ENCODE measurements at regions not wholly inside any gene's neighbourhood (a gene's known extent, or its start where the extent isn't known, plus 50 kb on each side); places are given as distances from the start of the nearest gene placed in this dataset.
"Not testable (repeated sequence)": the region's sequence is repeated elsewhere in the genome, so short reads cannot be mapped to it uniquely, and the experiment has no call there.

- in situ Hi-C loops (cut with MboI; ENCODE audit: low pct_unique_long_range_greater_than_20kb in 2 of 9, low sequenced_read_pairs in 9 of 9, unreplicated experiment in 9 of 9): no loop called here
- no peak for ATAC-seq (replicated peaks in 6 of 8)
- H3K27ac ChIP-seq: no peak overlapping the region
- no peaks in the 10 kb centered on the region for H3K4me1 ChIP-seq (replicated peaks in 1 of 2)
- H3K4me3 ChIP-seq: no peak overlapping the region
- WGBS, 10 experiments: 26 to 92% (median 71%) methylated on average over 1 to 6 of the region's 8 CpGs; no CpG with 5 or more reads in 4 of the 10 experiments
Measured at GRCh38 chr9:32873131-32873530, 89.8 kb downstream of the TMEM215 start.

GRCh38 chr9:32873553-32873952 is 90.2 kb downstream of the TMEM215 start:
- in situ Hi-C loops (cut with MboI; ENCODE audit: low pct_unique_long_range_greater_than_20kb in 2 of 9, low sequenced_read_pairs in 9 of 9, unreplicated experiment in 9 of 9): no loop called here
- no peak for ATAC-seq (replicated peaks in 6 of 8)

GRCh38 chr9:32875242-32875641 is 91.9 kb downstream of the TMEM215 start:
- no peaks in the 10 kb centered on the region for H3K4me1 ChIP-seq (replicated peaks in 1 of 2)
- no peak overlapping the region for H3K4me3 ChIP-seq
- ATAC-seq (replicated peaks in 6 of 8): no peak
- in situ Hi-C loops (cut with MboI; ENCODE audit: low pct_unique_long_range_greater_than_20kb in 2 of 9, low sequenced_read_pairs in 9 of 9, unreplicated experiment in 9 of 9): no loop called here
- 50 to 100% (median 86%) methylated on average over 1 of the region's 1 CpG; no CpG with 5 or more reads in 7 of the 10 experiments for WGBS, 10 experiments
- H3K27ac ChIP-seq: no peak overlapping the region

More at GRCh38 chr9:32873553-32873952, 90.2 kb downstream of the TMEM215 start:
- 20 to 100% (median 64%) methylated on average over 1 to 2 of the region's 3 CpGs; no CpG with 5 or more reads in 4 of the 10 experiments for WGBS, 10 experiments
- H3K4me1 ChIP-seq (replicated peaks in 1 of 2): no peaks in the 10 kb centered on the region
- no peak overlapping the region for H3K4me3 ChIP-seq
- no peak overlapping the region for H3K27ac ChIP-seq

- Histone ChIP-seq H3K27ac (no peak overlapping the region), H3K4me3 (no peak overlapping the region), H3K4me1 (replicated peaks in 1 of 2) (no peaks in the 10 kb centered on the region)
- 0 to 83% (median 71%) methylated on average over 1 to 2 of the region's 3 CpGs; no CpG with 5 or more reads in 5 of the 10 experiments for WGBS, 10 experiments
- no peak for ATAC-seq (replicated peaks in 6 of 8)
- in situ Hi-C loops (cut with MboI; ENCODE audit: low pct_unique_long_range_greater_than_20kb in 2 of 9, low sequenced_read_pairs in 9 of 9, unreplicated experiment in 9 of 9): no loop called here
Measured at GRCh38 chr9:32875748-32876147, 92.4 kb downstream of the TMEM215 start.

- Histone ChIP-seq H3K4me1 (replicated peaks in 1 of 2) (no peaks in the 10 kb centered on the region), H3K27ac (no peak overlapping the region), H3K4me3 (no peak overlapping the region)
- in situ Hi-C loops (cut with MboI; ENCODE audit: low pct_unique_long_range_greater_than_20kb in 2 of 9, low sequenced_read_pairs in 9 of 9, unreplicated experiment in 9 of 9): no loop called here
- ATAC-seq (replicated peaks in 6 of 8): no peak
- WGBS, 10 experiments: 0 to 93% (median 58%) methylated on average over 1 to 3 of the region's 3 CpGs; no CpG with 5 or more reads in 2 of the 10 experiments
Measured at GRCh38 chr9:32877103-32877502, 93.8 kb downstream of the TMEM215 start.

- WGBS, 10 experiments: 16 to 81% (median 79%) methylated on average over 1 to 5 of the region's 6 CpGs; no CpG with 5 or more reads in 5 of the 10 experiments
- no peak for ATAC-seq (replicated peaks in 6 of 8)
Measured at GRCh38 chr9:32877639-32878217, 94.4 kb downstream of the TMEM215 start.

GRCh38 chr9:32879335-32879734 is 96.0 kb downstream of the TMEM215 start:
- no peak overlapping the region for H3K4me3 ChIP-seq
- WGBS, 10 experiments: 0 to 77% (median 40%) methylated on average over 1 to 5 of the region's 6 CpGs; no CpG with 5 or more reads in 1 of the 10 experiments
- H3K27ac ChIP-seq: no peak overlapping the region
- peak in 1 of 8 experiments; percentile 47 for ATAC-seq (replicated peaks in 6 of 8)
- in situ Hi-C loops (cut with MboI; ENCODE audit: low pct_unique_long_range_greater_than_20kb in 2 of 9, low sequenced_read_pairs in 9 of 9, unreplicated experiment in 9 of 9): no loop called here
- no peaks in the 10 kb centered on the region for H3K4me1 ChIP-seq (replicated peaks in 1 of 2)

More at GRCh38 chr9:32877639-32878217, 94.4 kb downstream of the TMEM215 start:
- H3K27ac ChIP-seq: no peak overlapping the region
- in situ Hi-C loops (cut with MboI; ENCODE audit: low pct_unique_long_range_greater_than_20kb in 2 of 9, low sequenced_read_pairs in 9 of 9, unreplicated experiment in 9 of 9): no loop called here
- H3K4me3 ChIP-seq: no peak overlapping the region
- H3K4me1 ChIP-seq (replicated peaks in 1 of 2): no peaks in the 10 kb centered on the region

GRCh38 chr9:32881948-32882347 is 98.6 kb downstream of the TMEM215 start:
- in situ Hi-C loops (cut with MboI; ENCODE audit: low pct_unique_long_range_greater_than_20kb in 2 of 9, low sequenced_read_pairs in 9 of 9, unreplicated experiment in 9 of 9): no loop called here
- WGBS, 10 experiments: 32 to 95% (median 83%) methylated on average over 1 to 8 of the region's 10 CpGs; no CpG with 5 or more reads in 2 of the 10 experiments
- H3K4me3 ChIP-seq: no peak overlapping the region

GRCh38 chr9:32882705-32883104 is 99.4 kb downstream of the TMEM215 start:
- no peak for ATAC-seq (replicated peaks in 6 of 8)
- H3K27ac ChIP-seq: no peak overlapping the region
- H3K4me1 ChIP-seq (replicated peaks in 1 of 2): no peaks in the 10 kb centered on the region
- H3K4me3 ChIP-seq: no peak overlapping the region
- in situ Hi-C loops (cut with MboI; ENCODE audit: low pct_unique_long_range_greater_than_20kb in 2 of 9, low sequenced_read_pairs in 9 of 9, unreplicated experiment in 9 of 9): no loop called here
- WGBS, 10 experiments: 0 to 60% (median 16%) methylated on average over 1 to 3 of the region's 3 CpGs; no CpG with 5 or more reads in 2 of the 10 experiments

More at GRCh38 chr9:32881948-32882347, 98.6 kb downstream of the TMEM215 start:
- no peak overlapping the region for H3K27ac ChIP-seq
- ATAC-seq (replicated peaks in 6 of 8): no peak
- no peaks in the 10 kb centered on the region for H3K4me1 ChIP-seq (replicated peaks in 1 of 2)

GRCh38 chr9:32884482-32884881 is 101.1 kb downstream of the TMEM215 start:
- WGBS, 10 experiments: 0 to 50% (median 50%) methylated on average over 1 of the region's 1 CpG; no CpG with 5 or more reads in 7 of the 10 experiments
- no peak for ATAC-seq (replicated peaks in 6 of 8)
- H3K27ac ChIP-seq: no peak overlapping the region
- in situ Hi-C loops (cut with MboI; ENCODE audit: low pct_unique_long_range_greater_than_20kb in 2 of 9, low sequenced_read_pairs in 9 of 9, unreplicated experiment in 9 of 9): no loop called here
- no peak overlapping the region for H3K4me3 ChIP-seq
- no peaks in the 10 kb centered on the region for H3K4me1 ChIP-seq (replicated peaks in 1 of 2)

- no peak for ATAC-seq (replicated peaks in 6 of 8)
- Histone ChIP-seq H3K4me1 (replicated peaks in 1 of 2) (no peaks in the 10 kb centered on the region), H3K27ac (no peak overlapping the region), H3K4me3 (no peak overlapping the region)
- 56 to 96% methylated on average over 2 to 4 of the region's 4 CpGs; no CpG with 5 or more reads in 8 of the 10 experiments for WGBS, 10 experiments
- in situ Hi-C loops (cut with MboI; ENCODE audit: low pct_unique_long_range_greater_than_20kb in 2 of 9, low sequenced_read_pairs in 9 of 9, unreplicated experiment in 9 of 9): no loop called here
Measured at GRCh38 chr9:32886021-32886420, 102.7 kb downstream of the TMEM215 start.

GRCh38 chr9:32894485-32894884 is 106.9 kb downstream of the APTX start:
- in situ Hi-C loops (cut with MboI; ENCODE audit: low pct_unique_long_range_greater_than_20kb in 2 of 9, low sequenced_read_pairs in 9 of 9, unreplicated experiment in 9 of 9); H3K27ac ChIP-seq; H3K4me1 ChIP-seq (replicated peaks in 1 of 2); H3K4me3 ChIP-seq: not testable (repeated sequence)
- ATAC-seq (replicated peaks in 6 of 8): peak in 1 of 8 experiments; percentile 53
- 0 to 87% (median 50%) methylated on average over 1 to 3 of the region's 3 CpGs for WGBS, 10 experiments

- in situ Hi-C loops (cut with MboI; ENCODE audit: low pct_unique_long_range_greater_than_20kb in 2 of 9, low sequenced_read_pairs in 9 of 9, unreplicated experiment in 9 of 9): no loop called here
- no peak for ATAC-seq (replicated peaks in 6 of 8)
- WGBS, 10 experiments: 0 to 91% (median 60%) methylated on average over 1 of the region's 1 CpG; no CpG with 5 or more reads in 3 of the 10 experiments
- Histone ChIP-seq H3K4me3 (no peak overlapping the region), H3K4me1 (replicated peaks in 1 of 2) (no peaks in the 10 kb centered on the region), H3K27ac (no peak overlapping the region)
Measured at GRCh38 chr9:32899181-32899580, 102.2 kb downstream of the APTX start.

- ATAC-seq (replicated peaks in 6 of 8): no peak
- Histone ChIP-seq H3K4me3 (no peak overlapping the region), H3K4me1 (replicated peaks in 1 of 2) (peaks cover 0 to 4% of the 10 kb centered on the region in 2 donors), H3K27ac (no peak overlapping the region)
- in situ Hi-C loops (cut with MboI; ENCODE audit: low pct_unique_long_range_greater_than_20kb in 2 of 9, low sequenced_read_pairs in 9 of 9, unreplicated experiment in 9 of 9): no loop called here
- WGBS, 10 experiments: 0 to 80% (median 50%) methylated on average over 1 to 3 of the region's 3 CpGs; no CpG with 5 or more reads in 2 of the 10 experiments
Measured at GRCh38 chr9:32899761-32900160, 101.7 kb downstream of the APTX start.
